Right renal pelvis (tissue), 4 donors: ENCODE measurements at regions not wholly inside any gene's neighbourhood (a gene's known extent, or its start where the extent isn't known, plus 50 kb on each side); places are given as distances from the start of the nearest gene placed in this dataset.

Experiments used
- DNase-seq, 4 donors: peaks; one replicate each; pipeline ENCODE4 v3.0.0-alpha.2; 2013; ENCODE audit warnings: low read depth in 4 of 4, low spot score in 3 of 4, missing footprints in 1 of 4

DNA sequence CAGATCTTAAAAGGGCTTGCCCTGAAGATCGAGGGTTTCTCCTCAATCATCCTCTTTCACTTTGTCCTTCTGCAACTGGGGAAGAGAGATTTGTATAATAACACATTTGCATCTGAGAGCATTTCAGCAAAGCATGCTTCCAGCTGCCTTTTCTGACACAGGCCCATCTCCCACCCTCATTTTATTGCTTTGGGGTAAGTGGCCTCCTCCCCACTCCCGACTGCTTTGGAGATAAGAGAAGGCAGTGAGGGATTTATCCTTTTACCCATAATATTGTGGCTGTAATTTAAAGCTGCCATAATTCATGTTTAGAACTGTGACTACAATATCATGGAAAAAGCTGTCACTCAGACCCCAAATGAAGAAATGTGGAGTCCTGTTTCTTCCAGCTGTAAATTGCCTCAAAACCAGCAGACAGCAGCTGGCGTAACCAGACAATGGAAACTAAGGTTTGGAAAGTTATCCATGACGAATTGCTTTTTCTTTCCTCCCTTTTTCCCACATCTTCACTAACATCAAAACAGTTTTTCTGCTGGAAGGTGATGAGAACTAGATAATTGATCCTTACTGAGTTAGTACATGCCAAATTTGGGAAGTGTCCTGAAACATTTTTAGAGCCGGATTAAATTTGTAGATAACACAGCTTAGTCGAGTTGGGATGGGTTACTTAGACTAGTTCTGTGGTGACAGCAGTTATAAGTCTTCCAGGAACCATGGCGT, 104.2 kb upstream of the PFN2 start:
- DNase-seq = peak in 3 of 4 donors; percentile 55 to 68 (median 58)

DNA sequence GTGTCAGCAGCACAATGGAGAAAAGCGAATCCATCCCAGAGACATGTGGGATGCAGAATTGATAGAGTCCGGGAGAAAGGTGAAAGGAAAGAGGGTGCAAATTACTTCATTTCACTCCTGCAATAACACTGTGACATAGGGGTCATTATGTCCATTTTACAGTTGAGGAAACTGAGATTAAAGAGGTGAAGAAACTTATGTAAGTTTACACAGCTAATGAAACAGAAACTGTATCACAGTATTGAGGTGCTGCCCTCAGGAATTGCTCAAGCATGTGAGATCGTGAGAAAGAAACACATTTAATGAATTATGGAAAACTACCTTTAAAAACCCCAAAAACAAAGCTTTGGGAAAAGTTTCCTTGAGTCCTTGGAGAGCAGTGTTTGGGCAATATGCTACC, 103.6 kb upstream of the PFN2 start:
- no peak for DNase-seq

DNA sequence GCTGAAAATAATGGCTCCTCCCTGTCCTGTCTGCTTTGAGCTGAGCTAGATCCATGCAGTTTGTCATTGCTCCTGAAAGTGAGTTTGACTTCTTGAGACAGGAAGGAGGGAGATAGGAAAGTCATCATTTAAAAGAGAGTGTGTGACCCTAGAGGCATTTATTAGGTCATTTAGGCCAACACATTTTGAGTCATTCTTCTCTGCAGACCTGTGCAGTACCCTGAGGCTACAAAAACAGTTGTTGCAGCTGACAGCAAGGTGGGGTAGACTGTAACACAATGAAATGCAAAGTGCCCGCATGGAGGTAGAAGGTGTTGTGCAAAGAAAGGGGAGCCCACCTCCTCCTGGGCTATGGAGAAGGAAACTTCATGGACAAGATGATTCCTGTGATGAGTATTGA, 102.8 kb upstream of the PFN2 start:
- DNase-seq = no peak

DNA sequence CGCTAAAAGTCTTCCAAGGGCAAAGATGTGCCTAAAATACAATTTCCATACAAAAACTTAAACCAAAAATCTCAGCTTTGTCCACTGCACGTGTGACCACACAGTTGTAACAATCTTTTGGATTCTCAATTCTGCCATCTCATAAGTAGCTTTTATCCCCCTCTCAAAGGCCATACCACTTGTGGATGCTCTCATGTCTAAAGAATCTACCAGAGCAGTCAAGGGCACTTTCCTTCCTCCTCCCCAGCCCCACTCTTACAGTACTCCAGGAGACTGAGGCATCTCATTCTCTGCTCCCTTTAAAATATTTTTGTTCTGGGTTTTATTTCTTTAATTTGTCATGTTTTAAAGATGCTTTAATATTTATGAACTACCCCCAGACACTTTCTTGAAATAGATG, 102.3 kb upstream of the PFN2 start:
- no peak for DNase-seq

DNA sequence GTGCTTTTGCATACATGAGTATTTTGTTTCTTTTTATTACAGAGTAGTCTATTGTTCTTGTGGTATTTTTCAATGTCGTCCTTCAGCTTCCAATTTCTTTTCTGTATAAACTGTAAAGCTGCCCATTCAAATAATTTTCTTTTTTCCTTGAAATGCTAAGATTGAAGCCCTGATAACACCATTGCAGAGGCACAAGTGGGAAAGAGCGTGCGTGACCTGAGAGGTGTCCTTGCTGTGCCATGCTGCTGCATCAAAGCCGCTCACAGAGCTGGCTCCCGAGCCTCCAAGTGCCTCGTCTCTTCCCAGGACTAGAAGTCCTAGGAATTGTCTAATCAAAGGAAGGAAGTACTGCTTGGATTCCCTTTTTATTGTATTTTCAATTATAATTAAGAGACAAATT, 101.9 kb upstream of the PFN2 start:
- DNase-seq = no peak

DNA sequence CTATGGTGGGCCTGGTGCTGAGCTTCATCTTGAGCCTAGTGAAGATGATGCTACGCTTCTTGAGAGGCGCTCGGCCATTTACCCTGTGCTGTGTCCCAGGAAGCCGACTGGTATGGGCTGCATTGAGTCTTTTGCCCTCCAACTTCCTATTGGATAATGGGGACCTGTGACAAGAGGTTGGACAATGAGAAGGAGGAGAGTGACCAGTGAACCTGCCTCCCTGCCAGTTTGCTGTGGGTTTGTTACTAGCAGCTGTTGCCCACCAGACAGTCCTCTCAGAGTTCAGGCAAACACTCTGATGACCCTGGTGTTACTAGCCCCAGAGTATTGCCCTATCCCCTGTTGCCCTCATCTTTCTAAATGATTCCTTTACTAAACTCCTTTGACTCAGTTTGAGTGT, 99.6 kb upstream of the PFN2 start:
- no peak for DNase-seq

DNA sequence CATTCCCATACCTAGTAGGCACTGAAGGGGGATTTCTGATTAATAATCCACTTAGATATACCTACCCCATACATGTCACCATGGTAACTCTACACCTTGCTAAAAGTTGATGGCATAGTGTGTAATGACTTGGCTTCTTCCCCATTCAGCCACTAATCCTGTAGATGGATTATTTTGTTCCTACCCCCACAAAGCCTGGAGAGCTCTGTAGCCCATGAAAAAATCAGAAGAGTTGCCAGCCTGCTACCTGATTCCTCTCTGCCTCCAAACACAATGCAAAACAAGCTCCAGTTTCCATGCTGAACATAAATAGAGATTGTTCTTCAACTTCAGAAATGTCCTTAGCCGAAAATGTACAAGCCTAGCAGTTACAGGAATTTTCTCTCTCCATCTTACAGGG, 98.9 kb upstream of the PFN2 start:
- no peak for DNase-seq

DNA sequence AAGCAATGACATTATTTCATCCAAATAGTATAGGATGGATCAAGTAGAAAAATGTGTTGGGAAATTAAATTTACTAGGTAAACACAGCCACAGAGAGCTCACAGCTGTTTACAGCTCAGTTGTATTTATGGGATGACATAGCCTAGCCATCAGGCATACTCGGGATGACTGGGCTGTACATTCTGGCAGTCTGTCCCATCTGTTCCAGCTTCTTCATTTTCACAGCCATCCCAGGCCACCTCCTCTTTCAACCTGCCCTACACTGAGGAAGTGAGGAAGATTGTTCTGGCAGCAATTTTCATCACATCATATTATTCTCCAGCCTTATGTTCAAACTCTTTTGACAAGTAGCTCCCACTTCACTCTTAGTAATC, 98.4 kb upstream of the PFN2 start:
- no peak for DNase-seq

DNA sequence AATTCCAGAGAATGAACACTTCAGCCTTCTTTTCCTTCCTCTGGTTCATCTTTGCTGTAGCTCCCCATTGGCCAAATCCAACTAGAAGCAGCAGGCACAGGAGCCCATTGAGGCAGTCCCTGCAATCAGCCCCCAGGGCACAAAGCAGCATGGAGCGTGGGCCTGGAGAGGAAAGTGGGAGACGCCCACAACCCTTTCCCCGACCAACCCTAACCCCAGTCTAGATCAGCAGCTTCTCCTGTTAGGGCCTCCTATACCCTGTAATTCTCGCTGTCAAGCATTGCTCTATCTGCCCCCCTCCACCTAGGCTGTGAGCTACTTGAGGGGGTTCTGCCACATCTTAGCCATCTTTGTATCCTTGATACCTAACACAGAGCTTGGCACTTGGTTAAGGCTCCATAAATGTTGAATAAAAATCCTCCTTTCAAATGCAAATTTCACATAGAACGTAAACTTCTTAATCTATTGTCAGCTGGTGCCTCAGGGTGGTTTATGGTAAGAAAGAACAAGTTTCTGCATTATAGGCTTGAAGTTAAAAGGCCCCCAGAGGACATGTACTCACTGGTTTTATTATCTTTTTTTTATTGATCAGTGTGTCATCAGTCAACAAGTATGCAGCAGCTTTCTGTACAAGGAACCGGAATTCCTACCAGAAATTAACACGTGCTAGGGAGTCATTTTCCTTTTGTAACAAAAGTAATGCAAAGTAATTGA, 97.9 kb upstream of the PFN2 start:
- DNase-seq = no peak

DNA sequence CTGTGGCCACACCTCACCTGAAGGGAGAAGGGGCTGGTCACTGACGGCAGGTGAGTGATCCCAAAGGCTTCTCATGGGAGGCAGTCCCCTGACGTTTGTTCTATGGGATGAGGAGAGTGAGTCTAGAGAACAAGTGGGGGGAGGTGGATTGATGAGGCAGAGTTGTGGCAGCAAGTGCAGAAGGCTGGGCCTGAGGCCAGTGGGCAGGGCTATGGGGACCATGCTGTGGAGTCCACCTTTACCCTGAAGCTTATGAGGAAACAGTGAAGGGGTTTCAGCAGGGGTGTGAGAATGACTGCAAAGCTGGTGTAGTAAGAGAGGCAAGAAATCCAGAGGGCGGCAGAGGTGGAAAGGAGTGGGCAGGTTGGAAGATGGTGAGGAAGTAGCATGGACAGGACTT, 96.9 kb upstream of the PFN2 start:
- DNase-seq = no peak

DNA sequence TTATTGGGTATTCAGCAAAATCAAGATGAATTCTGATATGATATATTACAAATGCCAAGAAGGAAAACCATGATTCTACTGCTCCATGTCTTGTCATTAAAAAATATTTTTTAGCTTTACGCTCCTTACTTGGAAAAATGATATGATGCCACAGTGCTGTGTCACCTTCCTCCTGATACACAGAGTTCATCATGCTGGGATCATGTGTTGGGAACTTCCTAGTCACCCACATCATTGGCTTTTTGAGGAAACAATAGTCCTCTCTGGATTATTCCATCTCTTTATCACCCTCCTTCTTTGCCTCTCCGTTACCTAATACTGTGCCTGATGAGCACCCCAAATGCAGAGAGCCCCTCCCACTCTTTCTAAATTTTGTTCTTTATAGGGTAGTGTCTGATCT, 94.3 kb upstream of the PFN2 start:
- no peak for DNase-seq

DNA sequence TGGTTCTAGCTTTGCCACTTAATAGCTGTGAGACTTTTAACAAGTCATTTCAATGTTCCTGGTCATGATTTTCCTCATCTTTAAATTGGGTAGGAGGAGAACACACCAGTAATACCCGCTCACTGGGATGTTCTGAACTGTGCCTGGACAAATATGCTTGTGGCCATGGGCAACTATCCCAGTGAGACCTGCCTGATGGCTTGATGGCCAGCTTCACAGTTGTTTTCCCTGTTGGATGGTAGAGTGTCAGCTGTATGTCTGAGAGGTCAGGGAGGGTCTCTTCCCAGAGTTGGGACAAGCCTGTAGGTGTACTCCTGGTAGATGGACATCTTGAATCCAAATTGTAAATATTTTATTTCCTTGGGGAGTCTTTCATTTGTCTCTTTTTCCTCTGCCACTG, 92.5 kb upstream of the PFN2 start:
- DNase-seq = no peak

DNA sequence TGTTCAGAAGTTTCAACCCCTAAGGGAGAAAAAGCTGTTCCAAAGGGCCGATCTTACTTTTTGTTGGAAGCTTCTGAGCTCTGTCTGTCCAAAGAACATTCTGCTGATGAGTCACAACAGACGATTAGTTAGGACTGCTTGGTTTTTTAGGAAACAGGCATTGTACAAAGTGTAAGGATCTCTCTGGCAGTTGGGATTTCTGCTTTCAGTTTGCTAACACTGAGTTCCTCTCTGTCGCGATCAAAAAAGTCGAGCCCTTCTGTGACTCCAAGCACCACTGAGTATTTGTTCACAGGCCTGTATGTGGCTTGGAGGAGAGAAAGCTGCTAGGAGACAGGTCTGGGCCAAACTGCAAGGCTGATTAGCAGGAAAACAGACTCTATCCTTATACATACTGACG, 91.8 kb upstream of the PFN2 start:
- DNase-seq = no peak

DNA sequence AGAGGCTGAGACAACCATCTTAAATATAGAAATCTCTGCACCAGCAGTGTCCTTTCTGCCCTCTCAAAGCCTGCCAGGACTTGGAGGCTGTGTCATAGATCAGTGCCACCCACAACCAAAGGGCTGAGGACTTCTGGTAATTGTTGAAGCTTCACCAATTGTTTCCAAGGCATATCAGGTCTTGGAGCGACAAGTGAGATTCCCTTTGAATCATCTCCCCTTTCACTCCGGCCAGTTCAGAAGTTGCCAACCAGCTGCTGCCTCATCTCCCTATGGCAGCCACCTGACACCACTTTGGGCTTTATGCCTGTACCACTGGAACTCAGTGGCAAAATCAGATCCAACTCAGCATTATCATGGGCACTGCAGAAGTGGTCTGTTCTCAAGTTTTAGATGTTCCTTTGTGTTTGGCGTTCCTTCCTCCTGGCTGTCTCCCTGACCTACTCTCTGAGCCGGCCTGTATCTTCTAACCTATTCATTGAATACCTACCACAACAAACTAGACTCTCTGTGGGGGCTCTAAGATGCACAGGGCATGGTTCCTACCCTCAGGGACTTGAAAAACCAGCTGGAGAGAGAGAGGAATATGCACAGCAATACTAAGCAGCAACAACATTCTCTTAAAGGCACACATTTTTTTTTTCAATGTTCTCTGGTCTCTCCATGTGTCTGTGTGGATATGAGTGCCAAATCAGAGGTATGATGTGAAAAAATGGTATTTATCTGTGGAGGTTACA, 90.8 kb upstream of the PFN2 start:
- DNase-seq = no peak

DNA sequence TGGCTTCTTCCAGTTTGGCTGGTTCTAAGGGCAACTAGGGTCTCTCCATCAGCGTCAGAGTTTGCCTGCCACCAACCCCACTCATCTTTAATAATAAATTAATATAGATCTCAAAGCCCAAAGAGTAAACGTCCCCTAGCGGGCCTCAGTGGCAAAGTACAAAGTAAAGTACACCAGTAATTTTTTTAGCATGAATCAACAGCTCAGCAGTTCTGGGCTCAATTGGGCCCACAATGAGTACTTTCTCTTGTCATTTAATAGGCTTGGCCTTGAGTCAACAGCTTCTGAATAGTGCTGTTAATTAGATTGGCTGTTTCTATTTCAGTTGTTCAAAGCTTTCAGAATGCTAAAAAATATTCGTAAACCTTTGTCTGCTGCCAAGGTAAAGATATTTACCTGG, 89.0 kb upstream of the PFN2 start:
- no peak for DNase-seq

DNA sequence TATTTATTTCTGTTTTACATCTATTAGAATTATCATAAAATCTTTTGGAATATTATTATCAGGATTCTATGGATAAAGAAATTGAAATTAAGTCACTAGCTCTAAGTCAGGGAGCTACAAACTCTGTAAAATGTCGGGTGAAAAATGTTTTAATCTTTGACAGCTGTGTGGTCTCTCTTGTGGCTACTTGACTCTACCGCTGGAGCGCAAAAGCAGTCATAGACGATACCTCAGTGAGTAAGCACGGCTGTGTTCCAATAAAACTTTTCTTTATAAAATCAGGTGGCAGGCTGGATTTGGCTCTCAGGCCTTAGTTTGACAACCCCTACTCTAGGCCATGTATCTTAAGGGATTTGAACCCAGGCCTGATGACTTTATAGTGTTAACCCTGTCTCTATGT, 88.5 kb upstream of the PFN2 start:
- no peak for DNase-seq

DNA sequence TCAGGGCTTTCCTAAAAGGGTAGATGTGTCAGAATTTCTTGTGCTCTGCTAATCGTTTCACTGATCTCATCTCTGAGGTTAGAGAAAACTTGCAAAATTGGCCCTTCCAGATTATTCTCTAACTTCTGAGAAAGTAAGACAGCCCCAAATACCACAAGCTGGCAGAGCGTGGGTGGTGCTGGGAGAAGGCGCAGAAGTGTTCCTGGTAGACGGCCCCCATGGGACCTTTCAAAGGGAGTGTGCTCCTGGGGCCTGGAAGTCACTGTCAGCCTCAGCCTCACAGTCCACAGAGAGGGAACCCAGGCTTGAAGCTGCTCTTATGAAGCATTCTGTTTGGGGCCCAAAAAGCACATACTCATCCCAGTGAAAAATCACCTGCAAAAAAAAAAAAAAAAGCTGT, 86.5 kb upstream of the PFN2 start:
- no peak for DNase-seq

DNA sequence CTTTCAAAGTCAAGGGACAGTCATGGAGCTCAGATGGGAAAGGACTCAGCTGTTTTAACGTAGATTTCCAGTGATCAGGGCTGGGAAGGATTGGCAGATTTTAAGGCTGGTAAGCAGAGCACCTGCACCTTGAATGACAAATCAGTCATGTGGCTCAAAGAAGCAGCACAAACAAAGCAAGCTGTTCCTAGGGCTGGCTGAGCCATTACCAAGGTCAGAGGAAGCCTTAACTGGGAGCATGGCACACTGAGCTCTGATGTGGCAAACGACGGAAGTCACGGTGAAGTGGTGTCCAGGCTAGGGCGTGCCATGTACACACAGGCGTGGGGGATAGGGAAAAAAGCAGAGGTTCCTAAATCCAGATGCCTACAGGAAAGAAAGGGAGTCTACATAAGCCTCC, 84.6 kb upstream of the PFN2 start:
- no peak for DNase-seq

DNA sequence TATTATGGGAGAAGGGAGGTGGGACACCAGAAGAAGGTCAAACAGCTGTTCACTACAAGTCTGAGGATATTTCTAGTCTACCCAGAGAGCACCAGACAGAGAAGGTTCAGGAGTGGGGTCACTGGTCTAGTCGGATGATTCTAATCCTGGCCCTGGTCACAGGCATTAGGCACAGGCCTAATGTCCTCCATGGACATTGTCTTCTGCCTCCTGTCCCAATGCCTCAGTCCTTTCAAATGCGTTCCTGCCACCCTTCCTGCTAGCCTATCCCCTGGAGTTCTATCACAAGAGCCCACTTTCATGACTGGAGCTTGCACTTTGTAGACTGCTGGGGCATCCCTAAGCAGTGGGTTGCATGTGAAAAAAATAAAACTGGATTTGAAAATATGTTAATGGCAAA, 83.9 kb upstream of the PFN2 start:
- DNase-seq = no peak

DNA sequence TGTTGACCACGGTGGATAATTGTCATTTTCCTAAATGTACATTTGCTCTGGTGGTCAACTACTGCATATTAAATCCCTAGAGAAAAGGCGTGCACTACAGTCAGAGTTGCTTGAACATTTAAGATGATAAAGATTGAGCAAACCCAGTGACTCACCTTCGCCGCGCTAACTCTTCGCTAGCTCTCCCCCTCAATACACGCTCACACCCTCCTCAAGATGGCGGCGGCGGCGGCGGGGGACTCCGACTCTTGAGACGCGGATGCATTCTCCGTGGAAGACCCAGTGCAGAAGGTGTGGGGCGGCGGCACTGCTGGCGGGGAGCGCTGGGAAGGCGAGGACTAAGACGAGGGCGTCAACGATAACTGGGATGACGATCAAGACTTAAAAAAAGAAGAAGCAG, 79.8 kb upstream of the PFN2 start:
- DNase-seq = no peak

DNA sequence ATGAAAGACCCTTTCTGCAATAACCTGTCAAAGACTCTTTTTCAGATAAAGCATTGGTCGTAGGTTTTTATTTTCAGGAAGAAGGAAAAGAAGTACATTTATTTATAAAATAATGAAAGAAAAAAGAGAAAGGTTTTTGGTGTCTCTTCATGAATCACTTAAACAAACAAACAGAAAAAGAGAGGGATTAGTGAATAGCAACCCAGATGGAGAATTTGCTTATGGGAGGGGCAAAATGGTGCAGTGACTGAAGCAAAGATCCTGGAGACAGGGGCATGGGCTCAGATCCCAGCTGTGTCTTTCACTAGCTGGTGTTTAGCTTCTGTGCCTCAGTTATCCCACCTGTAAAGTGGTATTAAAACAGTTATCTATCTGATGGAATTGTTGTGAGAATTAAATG, 78.6 kb upstream of the PFN2 start:
- no peak for DNase-seq

DNA sequence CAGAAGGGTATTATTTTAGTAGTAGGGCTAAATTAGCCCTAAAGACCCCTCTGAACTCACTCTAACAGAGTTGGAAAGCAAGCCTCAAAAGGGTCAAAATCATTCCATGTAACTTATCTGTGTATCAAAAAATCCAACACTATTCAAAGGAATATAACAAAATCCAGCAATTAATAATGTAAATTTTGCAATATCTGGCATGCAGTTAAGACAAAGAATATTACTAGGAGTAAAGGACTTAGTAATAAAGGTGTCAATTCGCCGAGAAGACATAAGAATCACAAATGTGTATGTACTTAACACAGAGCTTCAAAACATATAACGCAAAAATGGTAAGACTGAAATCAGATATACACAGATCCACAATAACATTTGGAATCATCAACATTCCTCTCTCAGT, 71.2 kb upstream of the PFN2 start:
- DNase-seq = no peak
